ENCODE measurements at regions not wholly inside any gene's neighbourhood (a gene's known extent, or its start where the extent isn't known, plus 50 kb on each side); places are given as distances from the start of the nearest gene placed in this dataset.

- TF ChIP-seq CTCF (IDR thresholded peaks at IDR 0.05) (no peak), SIN3A (IDR thresholded peaks at IDR 0.05; ENCODE audit: borderline replicate concordance, insufficient read depth, low read depth, low read length) (no peak), POLR2AphosphoS5 (IDR thresholded peaks at IDR 0.05; ENCODE audit: low read depth, low read length) (no peak)
Observed at GRCh38 chr5:102031711-102032110, 264.4 kb downstream of the SLCO4C1 start.
